GM23338 (cell line): ENCODE measurements at regions not wholly inside any gene's neighbourhood (a gene's known extent, or its start where the extent isn't known, plus 50 kb on each side); places are given as distances from the start of the nearest gene placed in this dataset.
A peak's percentile ranks its signal among the peaks of the same experiment; 100 is the strongest.

Source experiments
- ATAC-seq: fragments of 200-7000 bp; cut with Tn5 transposase; 3 replicates; pipeline ENCODE4 v1.9.1; 2020
- DNase-seq: peaks from one replicate; pipeline ENCODE4 v3.0.0-alpha.2; 2015; ENCODE audit warnings: low spot score
- H2AFZ ChIP-seq: fragments of 200-600 bp; sonication (generic); 2 replicates; pipeline ENCODE4 v1.8.0; 2016; ENCODE audit warnings: antibody characterized with exemption, mild to moderate bottlenecking, moderate library complexity
- H3F3A ChIP-seq: fragments of 200-600 bp; sonication (generic); replicated peaks from 2 replicates; pipeline ENCODE4 v1.8.0; 2017; ENCODE audit warnings: antibody characterized with exemption, mixed run types, low read depth
- H3K27ac ChIP-seq: fragments of 200-600 bp; sonication (generic); 2 replicates; pipeline ENCODE4 v1.6.1; 2016; ENCODE audit warnings: low read depth
- H3K27me3 ChIP-seq: fragments of 200-600 bp; sonication (generic); 2 replicates; pipeline ENCODE4 v1.8.0; 2016; ENCODE audit warnings: mild to moderate bottlenecking, mixed run types, moderate library complexity; ENCODE audit not compliant: insufficient read depth
- H3K36me3 ChIP-seq: fragments of 200-600 bp; sonication (generic); 2 replicates; pipeline ENCODE4 v1.8.0; 2016; ENCODE audit warnings: mild to moderate bottlenecking; ENCODE audit not compliant: insufficient read depth
- H3K4me1 ChIP-seq: fragments of 200-600 bp; sonication (generic); 2 replicates; pipeline ENCODE4 v1.8.0; 2016; ENCODE audit warnings: mild to moderate bottlenecking, moderate library complexity; ENCODE audit not compliant: insufficient read depth
- H3K4me2 ChIP-seq: fragments of 200-600 bp; sonication (generic); 2 replicates; pipeline ENCODE4 v1.7.1; 2017; ENCODE audit warnings: mixed run types
- H3K4me3 ChIP-seq: fragments of 200-600 bp; sonication (generic); 2 replicates; pipeline ENCODE4 v1.6.1; 2016; ENCODE audit warnings: mixed run types
- H3K79me2 ChIP-seq: fragments of 200-600 bp; sonication (generic); replicated peaks from 2 replicates; pipeline ENCODE4 v1.8.0; 2017; ENCODE audit warnings: mild to moderate bottlenecking; ENCODE audit not compliant: insufficient read depth
- H3K9me2 ChIP-seq: fragments of 200-600 bp; sonication (generic); 2 replicates; pipeline ENCODE4 v1.8.0; 2017; ENCODE audit not compliant: insufficient read depth
- H4K20me1 ChIP-seq: fragments of 200-600 bp; sonication (generic); replicated peaks from 2 replicates; pipeline ENCODE4 v1.8.0; 2017; ENCODE audit warnings: mild to moderate bottlenecking; ENCODE audit not compliant: insufficient read depth
- H3K27ac Mint-ChIP-seq: 2 replicates; pipeline ENCODE4 v1.8.0; 2020; ENCODE audit warnings: inconsistent platforms, mild to moderate bottlenecking, moderate library complexity, mixed read lengths
- H3K27me3 Mint-ChIP-seq: 3 replicates; pipeline ENCODE4 v1.8.0; 2022; ENCODE audit warnings: low read depth, mild to moderate bottlenecking, moderate library complexity, mixed read lengths, inconsistent platforms; ENCODE audit not compliant: insufficient read depth, poor library complexity
- H3K36me3 Mint-ChIP-seq: 3 replicates; pipeline ENCODE4 v1.8.0; 2021; ENCODE audit warnings: low read depth, mild to moderate bottlenecking, inconsistent platforms, moderate library complexity, mixed read lengths
- H3K4me1 Mint-ChIP-seq: 3 replicates; pipeline ENCODE4 v1.8.0; 2020; ENCODE audit warnings: mild to moderate bottlenecking, inconsistent platforms, mixed read lengths
- H3K4me3 Mint-ChIP-seq: 3 replicates; pipeline ENCODE4 v1.8.0; 2021; ENCODE audit warnings: moderate library complexity, mild to moderate bottlenecking, inconsistent platforms, mixed read lengths
- H3K9me3 Mint-ChIP-seq: 3 replicates; pipeline ENCODE4 v1.8.0; 2020; ENCODE audit warnings: moderate library complexity, mild to moderate bottlenecking, inconsistent platforms, mixed read lengths
- CTCF ChIP-seq, 2 experiments: fragments of 200-600 bp in 1 of 2; sonication (generic) in 1 of 2; conservative IDR thresholded peaks; 2 replicates each; pipeline versions ENCODE4 v1.5.1 to v1.6.1; 2016 to 2017; ENCODE audit warnings: antibody characterized with exemption in 2 of 2, low read depth in 2 of 2, mild to moderate bottlenecking in 2 of 2, moderate library complexity in 1 of 2
- ETS1 ChIP-seq: IDR thresholded peaks from 2 replicates; pipeline ENCODE4 v1.6.1; 2016; ENCODE audit warnings: antibody characterized with exemption
- NANOG ChIP-seq: IDR thresholded peaks from 2 replicates; pipeline ENCODE4 v1.6.1; 2016; ENCODE audit warnings: antibody characterized with exemption, borderline replicate concordance
- POLR2AphosphoS5 ChIP-seq: IDR thresholded peaks from 2 replicates; pipeline ENCODE4 v1.6.1; 2016; ENCODE audit warnings: antibody characterized with exemption, low read depth
- REST ChIP-seq: IDR thresholded peaks from one replicate; pipeline ENCODE4 v1.6.1; 2018; ENCODE audit warnings: antibody characterized with exemption; ENCODE audit not compliant: unreplicated experiment
- STAT1 ChIP-seq: IDR thresholded peaks from one replicate; pipeline ENCODE4 v1.6.1; 2016; ENCODE audit warnings: antibody characterized with exemption; ENCODE audit not compliant: unreplicated experiment
- ZNF114 ChIP-seq: fragments of 250-450 bp; sonication (Bioruptor Pico); IDR thresholded peaks from 2 replicates; pipeline ENCODE4 v1.5.0; 2020; ENCODE audit warnings: mild to moderate bottlenecking, moderate library complexity
- ZNF462 ChIP-seq: fragments of 250-450 bp; sonication (Bioruptor Pico); IDR thresholded peaks from 2 replicates; pipeline ENCODE4 v1.5.0; 2020; ENCODE audit warnings: mild to moderate bottlenecking, moderate library complexity

GRCh38 chr12:76646366-76646765 lies 86.8 kb upstream of the OSBPL8 start (continued):
- TF ChIP-seq REST, result no peak
- no peak for TF ChIP-seq ETS1
- TF ChIP-seq ZNF114 (CRISPR knock-in tag), result no peak
- TF ChIP-seq STAT1, result no peak

- no peak for DNase-seq
- no peak for ATAC-seq
- H3K27ac Mint-ChIP-seq, result no peak overlapping the region
Measured at GRCh38 chr12:76649099-76649498, 89.5 kb upstream of the OSBPL8 start.

More at GRCh38 chr12:76649099-76649498, 89.5 kb upstream of the OSBPL8 start:
- no peaks in the 10 kb centered on the region for H3K27me3 Mint-ChIP-seq
- H3K27ac ChIP-seq, result no peak overlapping the region
- TF ChIP-seq STAT1 (no peak), POLR2AphosphoS5 (no peak), ZNF462 (CRISPR knock-in tag) (no peak), CTCF (conservative IDR thresholded peaks at IDR 0.05; ENCODE audit: low read depth in 2 of 2) (no peak), ZNF114 (CRISPR knock-in tag) (no peak), NANOG (no peak)
- H3K4me3 Mint-ChIP-seq, result no peak overlapping the region
- H3K4me1 Mint-ChIP-seq, result no peaks in the 10 kb centered on the region; the same call in 2 of the 3 replicates
- H2AFZ ChIP-seq, result peak overlapping the region; percentile 57; the same call in 1 of the 2 replicates
- no peaks in the 10 kb centered on the region for H3K9me2 ChIP-seq
- H3K36me3 Mint-ChIP-seq, result peaks cover 4% of the 10 kb centered on the region; the same call in 1 of the 3 replicates
- H3K4me2 ChIP-seq, result no peak overlapping the region
- no peaks in the 10 kb centered on the region for H3K36me3 ChIP-seq
- no peaks in the 10 kb centered on the region for H3K27me3 ChIP-seq
- no peaks in the 10 kb centered on the region for H3K79me2 ChIP-seq
- no peaks in the 10 kb centered on the region for H4K20me1 ChIP-seq
- H3K4me1 ChIP-seq, result no peaks in the 10 kb centered on the region
- no peak overlapping the region for H3K4me3 ChIP-seq
- no peaks in the 10 kb centered on the region for H3F3A ChIP-seq
- peaks cover 5% of the 10 kb centered on the region for H3K9me3 Mint-ChIP-seq
